ENCODE measurements at regions not wholly inside any gene's neighbourhood (a gene's known extent, or its start where the extent isn't known, plus 50 kb on each side); places are given as distances from the start of the nearest gene placed in this dataset.

DNA sequence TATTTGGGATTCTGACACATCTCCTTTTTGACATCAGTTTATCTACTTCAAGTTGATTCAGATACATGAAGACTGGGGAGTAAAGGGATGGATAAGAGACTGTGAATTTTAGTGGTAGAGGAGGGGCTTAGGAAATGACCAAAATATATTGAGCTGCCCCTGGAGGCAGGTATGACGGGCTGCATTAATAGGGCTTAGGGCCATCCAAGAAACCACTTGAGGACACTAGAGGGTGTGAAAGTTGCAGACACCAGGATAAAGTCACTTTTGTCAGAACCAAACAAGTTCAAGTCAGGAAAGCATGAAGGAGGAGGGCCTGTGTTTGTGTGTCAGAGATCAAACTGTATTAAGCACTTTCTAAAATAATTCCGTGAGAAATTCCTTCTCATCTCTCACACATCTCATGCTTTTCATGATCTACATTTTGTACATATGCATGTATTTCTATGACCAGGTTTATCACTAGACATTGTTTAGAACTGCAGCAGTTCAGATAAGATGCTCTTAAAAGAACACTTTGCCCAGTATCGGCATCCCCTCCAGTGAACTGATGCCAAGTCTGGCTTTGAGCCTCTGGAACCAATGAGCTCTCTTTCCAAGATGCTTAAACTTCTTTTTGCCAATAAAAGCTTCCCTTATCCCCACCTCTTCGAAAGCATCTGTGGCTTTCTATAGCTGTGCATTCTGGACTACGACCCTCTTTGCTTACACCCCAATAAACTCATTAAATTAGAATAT lies 136.9 kb downstream of the SLC38A1 start:
- no peak for DNase-seq

- no peak for DNase-seq
Measured at GRCh38 chr12:46127656-46128055, 137.3 kb upstream of the SCAF11 start.

DNA sequence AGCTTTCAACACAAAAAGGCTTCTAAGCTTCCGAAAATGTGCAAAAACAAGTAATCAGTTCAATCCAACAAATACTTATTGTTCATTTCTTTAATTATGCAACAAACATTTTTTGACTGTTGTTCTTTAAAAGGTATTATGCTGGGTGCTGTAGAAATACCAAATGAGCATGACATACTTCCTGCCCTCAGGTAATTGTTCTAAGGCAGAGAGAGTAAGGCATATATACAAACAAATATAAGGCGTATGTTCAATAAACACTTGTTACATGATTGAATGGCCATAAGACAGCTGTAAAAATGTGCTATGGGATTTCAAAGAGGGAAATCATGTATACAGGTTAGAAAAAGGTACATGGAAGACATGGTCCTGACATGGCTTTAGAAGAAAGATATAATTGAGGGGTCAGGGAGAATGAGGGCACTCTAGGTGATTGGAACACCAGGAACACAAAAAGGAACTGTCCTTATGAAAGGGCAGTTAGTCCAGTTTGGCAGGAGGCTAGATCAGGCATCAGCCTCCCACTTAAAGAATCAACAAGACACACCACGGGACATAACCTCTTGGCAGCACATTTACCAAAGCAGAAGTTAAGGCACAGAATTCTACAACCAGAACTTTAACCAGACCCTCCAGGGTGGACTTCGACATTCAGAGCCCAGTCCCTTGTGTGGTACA lies 135.8 kb upstream of the SCAF11 start:
- DNase-seq: no peak

DNA sequence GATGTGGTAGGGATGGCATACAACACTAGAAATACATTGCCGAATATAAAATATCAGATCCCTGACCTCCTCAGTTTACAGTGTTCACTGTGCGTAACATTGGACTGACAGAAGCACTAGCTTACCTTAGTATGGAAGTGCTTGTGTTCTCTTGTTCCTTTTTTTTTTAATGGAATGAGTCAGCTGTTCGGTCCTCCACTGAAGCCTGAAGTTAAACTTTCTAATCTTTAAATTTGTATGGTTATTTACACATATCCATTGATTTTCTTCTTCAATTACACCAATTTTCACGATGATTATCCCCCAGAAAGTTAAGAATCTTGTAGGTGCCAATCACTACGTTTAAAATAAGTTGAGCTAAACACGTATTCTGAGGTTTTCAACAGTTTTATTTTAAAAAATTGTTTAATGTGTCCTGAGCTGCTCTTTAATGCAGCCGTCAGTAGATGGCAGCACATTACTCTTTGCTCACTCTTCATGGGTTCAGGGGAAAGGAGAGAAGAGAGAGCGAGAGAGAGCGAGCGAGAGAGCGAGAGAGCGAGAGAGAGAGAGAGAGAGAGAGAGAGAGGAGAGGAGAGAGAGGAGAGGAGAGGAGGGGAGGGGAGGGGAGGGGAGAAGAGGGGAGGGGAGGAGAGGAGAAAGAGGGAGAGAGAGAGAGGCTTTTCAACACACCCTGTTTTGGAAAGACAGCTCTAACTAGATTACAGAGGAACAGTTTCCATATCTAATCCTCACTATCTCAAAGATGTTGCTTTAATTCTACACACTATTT lies 134.7 kb upstream of the SCAF11 start:
- peak in 39 of 56 donors; percentile 8 to 78 (median 32) for DNase-seq

GRCh38 chr12:46124132-46124847 lies 133.9 kb upstream of the SCAF11 start:
- no peak for DNase-seq

- no peak for DNase-seq
Measured at GRCh38 chr12:46112364-46112763, 122.0 kb upstream of the SCAF11 start.

- DNase-seq: no peak
Measured at GRCh38 chr12:46111715-46112114, 121.3 kb upstream of the SCAF11 start.

- no peak for DNase-seq
Measured at GRCh38 chr12:46110928-46111699, 120.7 kb upstream of the SCAF11 start.

GRCh38 chr12:46110223-46110611 lies 119.8 kb upstream of the SCAF11 start:
- DNase-seq: peak in 2 of 56 donors; percentile 2 to 29

DNA sequence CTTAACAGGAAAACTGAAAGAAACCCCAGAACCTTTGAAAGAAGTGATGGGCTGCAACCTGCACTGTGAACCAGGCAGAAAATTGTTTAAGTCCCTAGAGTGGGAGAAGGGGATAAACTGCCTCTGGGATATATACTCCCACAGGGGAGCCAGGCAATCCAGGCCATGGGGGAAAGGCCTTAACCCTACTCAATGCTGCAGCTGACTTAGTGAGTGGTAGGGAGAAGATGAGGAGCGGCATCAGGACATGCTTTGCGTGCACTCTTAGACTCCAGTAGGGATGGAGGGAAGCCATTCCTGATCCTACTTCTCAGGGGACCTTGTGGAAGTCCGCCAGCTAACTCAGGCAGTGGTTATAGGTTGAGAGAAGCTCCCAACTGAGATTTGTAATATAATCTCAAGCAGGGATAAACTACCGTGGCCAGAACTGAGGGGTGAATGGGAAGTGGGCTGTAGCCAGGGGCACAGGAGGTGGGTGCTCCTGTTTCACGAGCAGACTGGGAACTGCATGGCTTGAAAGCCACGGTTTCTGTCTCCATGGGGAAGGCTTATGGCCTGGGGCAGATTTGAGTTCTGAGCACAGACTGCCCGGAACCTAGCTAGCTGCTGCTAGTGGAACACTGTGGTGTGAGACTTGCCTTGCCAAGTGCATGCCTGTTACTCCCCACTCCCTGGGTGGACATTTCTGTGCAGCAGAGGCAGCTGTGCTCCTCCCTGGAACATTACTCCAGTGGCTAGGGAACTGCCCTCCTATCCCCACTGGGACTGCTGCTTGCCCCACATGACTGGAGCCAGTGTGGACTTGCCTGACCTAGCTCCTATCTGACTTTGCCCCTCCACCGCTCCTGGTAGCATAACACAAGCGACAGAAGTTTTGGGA lies 119.2 kb upstream of the SCAF11 start:
- DNase-seq: no peak

- DNase-seq: no peak
Measured at GRCh38 chr12:46108721-46109120, 118.3 kb upstream of the SCAF11 start.

DNA sequence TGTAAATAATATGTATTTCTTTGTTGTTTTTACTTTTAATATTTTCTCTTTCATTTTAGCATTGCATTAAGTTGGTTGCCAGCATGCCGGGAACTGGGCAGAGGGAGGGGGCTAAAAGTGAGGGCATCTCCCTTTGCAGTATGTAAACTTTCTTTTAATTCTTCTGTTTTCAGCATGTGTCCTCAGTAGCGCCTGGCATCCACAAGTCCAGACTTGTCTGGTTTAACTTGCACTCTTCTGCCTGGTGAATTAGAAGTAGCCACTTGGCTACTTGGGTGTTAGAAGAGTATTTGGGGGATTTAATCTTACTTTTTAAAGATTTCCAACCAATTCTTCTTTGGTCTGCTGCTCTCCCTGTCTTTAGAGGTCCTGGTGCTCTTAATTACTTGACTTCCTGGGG lies 117.2 kb upstream of the SCAF11 start:
- DNase-seq: no peak

GRCh38 chr12:46105735-46106134 lies 115.4 kb upstream of the SCAF11 start:
- DNase-seq: no peak

DNA sequence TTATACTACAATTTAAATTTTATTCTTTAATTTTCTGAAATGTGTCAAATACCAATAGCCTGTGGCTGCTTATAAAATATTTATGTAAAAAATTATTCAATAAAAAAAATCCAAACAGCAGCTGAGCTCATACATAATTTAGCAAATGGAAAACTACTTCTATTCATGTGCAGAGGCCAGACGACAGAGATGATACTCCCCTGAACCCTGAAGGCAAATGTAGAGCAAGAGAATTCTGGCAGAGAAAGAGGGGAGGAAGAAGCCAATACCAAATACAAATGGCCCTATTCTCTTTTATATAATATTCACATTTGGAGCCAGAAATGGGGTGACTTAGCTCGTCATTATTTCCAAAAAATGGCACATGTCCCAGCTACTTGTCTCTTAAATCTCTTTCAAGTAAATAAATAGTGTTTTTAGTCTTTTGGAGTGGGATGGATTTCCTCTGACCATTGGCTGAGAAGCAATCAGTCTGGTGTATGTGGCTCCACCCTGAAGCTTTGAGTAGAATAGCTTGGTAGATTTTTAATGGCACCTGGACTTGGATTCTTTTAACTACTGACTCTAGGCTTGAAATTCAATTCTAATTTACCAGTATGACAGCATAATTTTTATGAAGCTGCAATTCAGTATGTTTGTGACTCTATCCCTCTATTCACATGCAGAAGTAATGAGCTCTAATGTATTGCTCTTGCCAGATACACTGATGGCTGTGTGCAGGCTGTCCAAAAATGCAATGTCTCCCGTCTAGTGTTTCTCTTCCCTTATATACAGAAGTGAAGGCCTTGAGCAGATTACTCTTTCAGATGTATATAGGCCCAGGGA lies 113.4 kb upstream of the SCAF11 start:
- no peak for DNase-seq

- no peak for DNase-seq
Measured at GRCh38 chr12:46101485-46101869, 111.1 kb upstream of the SCAF11 start.

DNA sequence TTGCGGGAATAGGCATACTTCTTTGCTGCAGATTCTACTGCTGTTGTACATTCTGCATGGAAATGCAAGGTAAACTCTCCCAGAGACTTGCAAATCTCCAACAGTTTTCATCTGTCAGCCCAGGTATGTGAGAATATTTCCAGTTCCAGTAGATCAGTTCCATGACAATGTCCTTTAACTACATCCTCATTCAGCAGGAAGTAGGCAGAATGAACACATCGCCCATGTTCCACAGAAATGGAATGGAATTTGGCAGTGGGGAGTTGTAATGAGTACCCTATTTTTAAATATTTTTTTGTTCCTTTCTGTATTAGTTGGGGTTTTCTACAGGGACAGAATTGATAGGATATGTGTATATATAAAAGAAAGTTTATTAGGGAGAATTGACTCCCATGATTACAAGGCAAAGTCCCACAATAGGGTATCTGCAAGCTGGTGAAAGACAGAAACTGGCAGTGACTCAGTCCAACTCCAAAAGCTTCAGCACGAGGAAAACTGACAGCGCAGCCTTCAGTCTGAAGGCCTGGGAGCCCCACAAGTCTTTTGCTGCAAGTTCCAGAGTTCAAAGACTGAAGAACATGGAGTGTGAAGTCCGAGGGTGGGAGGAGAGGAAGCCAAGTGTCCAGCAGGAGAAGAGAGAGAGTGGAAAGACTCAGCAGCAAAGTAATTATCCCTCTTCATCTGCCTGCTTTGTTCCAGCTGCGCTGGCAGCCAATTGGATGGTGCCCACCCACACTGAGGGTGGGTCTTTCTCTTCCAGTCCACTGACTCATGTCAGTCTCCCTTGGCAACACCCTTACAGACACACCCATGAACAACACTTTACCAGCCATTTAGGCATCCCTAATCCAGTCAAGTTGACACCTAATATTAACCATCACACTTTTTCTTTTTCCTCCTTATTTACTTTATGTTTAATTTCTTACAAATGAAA lies 110.4 kb upstream of the SCAF11 start:
- no peak for DNase-seq

DNA sequence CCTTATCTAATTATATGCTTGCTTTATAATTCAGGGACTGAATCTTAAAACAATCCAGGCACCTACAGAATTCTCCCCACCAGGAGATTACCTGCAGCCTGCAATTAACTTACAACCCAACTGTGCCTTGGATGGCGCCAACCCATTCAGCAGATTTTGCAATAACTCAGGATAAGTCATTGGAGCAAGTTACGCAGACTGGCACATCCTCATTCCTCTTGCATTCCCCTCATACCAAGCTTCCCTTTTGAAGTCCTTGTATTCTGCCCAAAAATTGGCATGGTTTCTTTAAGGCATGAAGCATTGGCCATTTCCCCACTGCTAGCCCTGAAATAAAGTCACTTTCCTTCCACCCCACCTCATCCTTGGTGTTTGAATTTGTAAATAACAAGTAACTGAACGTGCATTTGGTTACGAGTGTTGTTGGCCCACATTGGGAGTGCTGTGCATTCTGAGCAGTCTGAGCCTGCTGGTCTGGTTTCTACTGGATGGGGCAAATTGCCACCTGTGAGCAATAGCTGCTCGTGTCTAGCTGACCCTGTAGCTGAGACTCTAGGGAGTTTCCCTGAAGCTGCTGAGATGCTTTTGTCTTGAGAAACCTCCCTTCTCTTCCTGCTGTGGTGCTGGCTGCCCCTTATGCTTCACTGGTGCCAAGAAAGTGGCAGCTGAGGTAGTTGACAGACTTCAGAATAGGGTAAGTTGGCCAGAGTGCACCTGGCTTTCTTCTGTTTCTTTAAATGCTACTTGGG lies 99.2 kb upstream of the SCAF11 start:
- no peak for DNase-seq
